ENCODE measurements at regions not wholly inside any gene's neighbourhood (a gene's known extent, or its start where the extent isn't known, plus 50 kb on each side); places are given as distances from the start of the nearest gene placed in this dataset.

- no peaks in the 10 kb centered on the region for H3K4me1 ChIP-seq
- 77 to 78% methylated on average over 8 of the region's 8 CpGs for WGBS, 2 donors
- H3K27me3 ChIP-seq: peaks cover 0 to 7% (median under 1%) of the 10 kb centered on the region in 7 donors
- ATAC-seq (no peak), DNase-seq (no peak)
- TF ChIP-seq CTCF (IDR thresholded peaks at IDR 0.05): no peak
- H3K36me3 ChIP-seq: no peaks in the 10 kb centered on the region
- H3K27ac ChIP-seq: no peak overlapping the region
- no peak overlapping the region for H3K4me3 ChIP-seq
- intact Hi-C loops (cut with DNase I): no loop called here
- H3K9me3 ChIP-seq: peaks cover 0 to 29% (median 8%) of the 10 kb centered on the region in 11 donors
Observed at GRCh38 chr7:98685541-98685940, 68.5 kb downstream of the NPTX2 start.

GRCh38 chr7:98686466-98687080 is 69.5 kb downstream of the NPTX2 start:
- Histone ChIP-seq H3K4me1 (no peaks in the 10 kb centered on the region), H3K36me3 (no peaks in the 10 kb centered on the region), H3K4me3 (no peak overlapping the region), H3K27ac (no peak overlapping the region), H3K9me3 (peaks cover 0 to 33% (median 8%) of the 10 kb centered on the region in 11 donors), H3K27me3 (peaks cover 0 to 5% (median 0%) of the 10 kb centered on the region in 7 donors)
- intact Hi-C loops (cut with DNase I): no loop called here
- no peak for DNase-seq
- 37 to 57% methylated on average over 4 of the region's 4 CpGs for WGBS, 2 donors
- ATAC-seq: no peak
- no peak for TF ChIP-seq CTCF (IDR thresholded peaks at IDR 0.05)

GRCh38 chr7:98687111-98687751 is 70.1 kb downstream of the NPTX2 start:
- WGBS, 2 donors: 71 to 72% methylated on average over 12 of the region's 12 CpGs
- intact Hi-C loops (cut with DNase I): no loop called here
- peaks cover 0 to 4% (median 0%) of the 10 kb centered on the region in 7 donors for H3K27me3 ChIP-seq

GRCh38 chr7:98691619-98692018 is 74.5 kb downstream of the NPTX2 start:
- H3K4me1 ChIP-seq: no peaks in the 10 kb centered on the region
- H3K4me3 ChIP-seq: no peak overlapping the region
- H3K27me3 ChIP-seq: no peaks in the 10 kb centered on the region
- H3K27ac ChIP-seq: no peak overlapping the region
- DNase-seq: no peak
- no peaks in the 10 kb centered on the region for H3K36me3 ChIP-seq
- 82 to 90% methylated on average over 4 of the region's 4 CpGs for WGBS, 2 donors
- H3K9me3 ChIP-seq: peaks cover 0 to 61% (median 21%) of the 10 kb centered on the region in 11 donors
- intact Hi-C loops (cut with DNase I): no loop called here
- no peak for TF ChIP-seq CTCF (IDR thresholded peaks at IDR 0.05)
- no peak for ATAC-seq

More at GRCh38 chr7:98687111-98687751, 70.1 kb downstream of the NPTX2 start:
- H3K4me1 ChIP-seq: no peaks in the 10 kb centered on the region
- no peaks in the 10 kb centered on the region for H3K36me3 ChIP-seq
- peaks cover 0 to 36% (median 8%) of the 10 kb centered on the region in 11 donors for H3K9me3 ChIP-seq
- no peak for TF ChIP-seq CTCF (IDR thresholded peaks at IDR 0.05)
- H3K27ac ChIP-seq: no peak overlapping the region
- no peak for DNase-seq
- ATAC-seq: no peak
- no peak overlapping the region for H3K4me3 ChIP-seq
